ENCODE measurements at regions not wholly inside any gene's neighbourhood (a gene's known extent, or its start where the extent isn't known, plus 50 kb on each side); places are given as distances from the start of the nearest gene placed in this dataset.
"Not testable (repeated sequence)": the region's sequence is repeated elsewhere in the genome, so short reads cannot be mapped to it uniquely, and the experiment has no call there.

GRCh38 chr7:65800890-65801341 lies 72.0 kb upstream of the VKORC1L1 start:
- DNase-seq (ENCODE audit: low read depth): no peak

GRCh38 chr7:65804887-65805286 lies 68.0 kb upstream of the VKORC1L1 start:
- no peak for DNase-seq (ENCODE audit: low read depth)

- DNase-seq (ENCODE audit: low read depth): not testable (repeated sequence)
Observed at GRCh38 chr7:65807067-65807466, 65.8 kb upstream of the VKORC1L1 start.

GRCh38 chr7:65809259-65809981 lies 63.5 kb upstream of the VKORC1L1 start:
- peak; percentile 40 for DNase-seq (ENCODE audit: low read depth)

- no peak for DNase-seq (ENCODE audit: low read depth)
Observed at GRCh38 chr7:65809982-65810288, 62.9 kb upstream of the VKORC1L1 start.

- DNase-seq (ENCODE audit: low read depth): no peak
Observed at GRCh38 chr7:65812281-65812680, 60.6 kb upstream of the VKORC1L1 start.

GRCh38 chr7:65814556-65815167 lies 58.2 kb upstream of the VKORC1L1 start:
- not testable (repeated sequence) for DNase-seq (ENCODE audit: low read depth)

- DNase-seq (ENCODE audit: low read depth): no peak
Observed at GRCh38 chr7:65820287-65820950, 52.5 kb upstream of the VKORC1L1 start.
